Activated CD4-positive, alpha-beta T cell treated with anti-CD3 and anti-CD28 coated beads, Interleukin-2, amount 50 U/mL, for 16 hours (primary cell): ENCODE measurements at regions not wholly inside any gene's neighbourhood (a gene's known extent, or its start where the extent isn't known, plus 50 kb on each side); places are given as distances from the start of the nearest gene placed in this dataset.
"Not testable (repeated sequence)": the region's sequence is repeated elsewhere in the genome, so short reads cannot be mapped to it uniquely, and the experiment has no call there.

Experiments
- DNase-seq: peaks from one replicate; pipeline ENCODE4 v3.0.0-alpha.2; 2020

DNA sequence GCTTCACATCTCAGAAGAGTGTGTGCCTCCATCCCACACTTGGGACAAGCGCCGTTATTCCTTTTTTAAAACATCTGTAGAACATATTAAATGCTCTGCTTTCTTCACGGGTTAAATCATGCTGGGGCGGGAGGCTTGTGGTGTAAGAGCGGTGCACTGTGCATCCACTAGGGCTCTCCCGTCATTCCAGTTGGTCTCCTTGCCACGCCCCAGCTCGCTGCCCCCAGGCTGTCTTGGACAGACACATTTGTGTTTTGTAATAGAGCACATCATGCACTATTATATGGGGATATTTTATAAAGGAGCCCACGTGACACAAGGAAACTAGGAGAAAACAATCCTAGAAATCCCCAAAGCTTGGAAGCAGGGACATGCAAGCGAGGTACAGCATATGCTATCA lies 87.7 kb upstream of the PLGLB2 start:
- DNase-seq = not testable (repeated sequence)

DNA sequence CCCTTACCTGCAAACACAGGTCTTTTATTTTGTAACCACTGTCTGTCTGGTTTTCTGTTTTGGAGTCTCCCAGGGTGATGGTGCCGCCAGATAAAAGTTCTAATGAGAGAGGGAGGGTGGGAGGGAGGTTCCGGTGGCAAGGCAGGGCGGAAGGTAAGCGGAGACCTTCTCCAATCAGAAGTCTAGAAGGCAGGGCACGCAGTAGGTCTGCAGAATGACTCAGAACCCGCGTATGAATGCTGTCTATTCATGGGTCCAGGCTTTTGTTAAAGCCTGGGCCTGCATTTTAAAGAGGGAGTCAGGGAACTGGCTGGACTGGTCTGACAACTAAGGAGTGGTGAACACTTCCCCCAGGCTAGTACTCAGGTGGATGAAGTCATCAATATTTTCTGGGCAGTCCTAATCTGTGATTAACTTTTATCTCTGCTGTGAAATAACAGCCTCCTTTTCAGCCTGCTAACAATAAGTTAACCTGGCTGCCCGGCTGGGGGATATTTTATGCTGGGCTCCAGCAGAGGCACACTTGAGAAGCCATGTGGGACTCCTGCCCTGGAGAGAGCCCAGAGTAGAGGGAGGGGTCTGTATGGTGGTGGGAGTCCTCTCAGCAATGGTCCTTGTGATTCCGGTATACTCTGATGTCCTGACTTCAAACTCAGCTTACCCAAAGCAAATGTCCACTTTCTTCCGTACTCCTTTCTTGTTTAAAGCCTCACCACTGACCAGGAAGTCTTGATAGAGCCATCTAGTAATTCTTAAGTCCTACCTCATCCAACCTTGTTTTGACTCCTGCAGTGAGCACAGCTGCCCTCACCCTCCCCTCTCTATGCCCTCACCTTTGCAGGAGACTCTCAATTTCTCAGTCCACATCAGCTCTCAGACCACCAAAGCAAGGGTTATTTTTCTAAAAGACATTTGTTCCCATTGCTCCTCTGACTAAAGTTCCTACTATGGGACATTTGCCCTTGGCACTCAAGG lies 85.3 kb upstream of the PLGLB2 start:
- not testable (repeated sequence) for DNase-seq

DNA sequence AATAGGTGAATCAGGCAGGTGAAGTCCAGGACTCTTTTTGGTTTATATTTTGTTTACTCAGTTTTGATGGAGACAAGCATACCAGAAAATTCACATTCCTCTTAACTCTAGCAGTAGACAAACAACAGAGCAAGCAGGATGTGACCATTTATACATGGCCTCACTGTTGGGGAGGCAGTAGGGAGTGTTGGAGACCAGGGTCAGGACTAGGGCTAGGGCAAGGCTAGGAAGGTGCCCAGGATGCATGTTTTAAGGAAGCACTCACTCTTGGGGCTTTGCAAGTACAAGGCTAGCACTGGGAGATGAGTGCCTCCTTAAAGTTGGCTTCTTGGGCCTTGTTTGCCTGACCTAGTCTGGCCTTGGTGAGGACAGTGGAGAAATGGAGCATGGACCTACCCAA lies 84.5 kb upstream of the PLGLB2 start:
- DNase-seq = not testable (repeated sequence)

DNA sequence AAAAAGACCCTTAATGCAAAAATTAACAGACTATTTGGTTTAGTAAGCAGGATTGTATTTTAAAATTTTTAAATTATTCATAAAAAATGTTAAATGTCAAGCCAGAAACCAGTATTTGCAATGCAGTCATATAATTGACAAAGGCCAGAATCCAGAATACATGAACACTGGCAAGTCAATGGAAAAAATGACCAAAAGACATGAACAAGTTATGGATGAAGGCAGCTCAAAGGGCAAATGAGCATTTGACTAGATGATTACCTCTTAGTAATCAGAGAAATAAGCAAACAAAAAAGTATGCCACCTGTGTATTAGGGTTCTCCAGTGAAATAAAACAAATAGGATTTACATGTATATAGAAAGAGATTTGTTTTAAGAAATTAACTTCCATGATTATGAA lies 80.9 kb upstream of the PLGLB2 start:
- DNase-seq = not testable (repeated sequence)

DNA sequence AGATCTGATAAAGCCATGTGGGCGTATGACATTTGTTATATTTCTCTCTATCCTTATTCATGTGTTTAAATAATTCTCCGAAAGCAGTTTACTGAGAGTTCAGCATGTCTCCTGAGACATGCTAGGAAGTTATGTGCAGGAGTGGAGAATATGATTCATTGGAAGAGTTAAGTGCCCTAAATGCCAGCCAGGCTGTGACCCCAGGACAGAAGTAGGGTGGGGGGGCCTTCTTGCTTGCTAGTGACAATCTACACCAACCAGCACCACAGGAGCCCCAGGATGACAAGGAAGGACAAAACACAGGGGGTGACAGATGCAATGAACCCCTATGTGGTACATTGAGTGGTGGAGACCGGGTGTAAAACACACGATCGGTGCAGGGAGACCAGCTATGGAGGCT lies 79.5 kb upstream of the PLGLB2 start:
- not testable (repeated sequence) for DNase-seq

DNA sequence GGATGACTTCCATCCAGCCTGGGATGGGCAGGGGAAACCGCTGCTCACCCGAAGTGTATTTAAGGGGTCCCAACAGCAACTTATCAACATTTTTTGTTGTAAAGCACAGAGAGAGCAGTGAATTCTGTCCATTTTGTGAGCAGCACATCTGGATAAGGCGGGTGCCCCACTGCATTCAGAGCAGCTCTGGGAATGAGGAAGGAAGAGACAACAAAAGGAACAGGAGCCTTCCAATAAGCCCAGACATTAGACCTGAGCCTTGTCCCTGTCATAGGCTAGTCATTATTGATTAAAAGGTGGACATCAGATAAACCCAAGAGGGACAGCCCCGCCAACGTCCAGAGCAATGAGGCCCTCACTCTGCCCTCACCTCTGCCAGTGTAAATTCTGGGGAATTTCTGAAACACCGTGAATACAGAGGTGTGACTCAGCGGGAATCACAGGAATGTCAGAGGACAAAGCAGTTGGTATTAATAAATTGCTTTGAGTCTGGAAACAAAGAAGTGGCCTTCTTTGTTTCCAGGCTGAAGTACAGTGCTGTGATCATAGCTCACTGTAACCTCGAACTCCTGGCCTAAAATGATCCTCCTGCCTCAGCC lies 78.2 kb upstream of the PLGLB2 start:
- not testable (repeated sequence) for DNase-seq

DNA sequence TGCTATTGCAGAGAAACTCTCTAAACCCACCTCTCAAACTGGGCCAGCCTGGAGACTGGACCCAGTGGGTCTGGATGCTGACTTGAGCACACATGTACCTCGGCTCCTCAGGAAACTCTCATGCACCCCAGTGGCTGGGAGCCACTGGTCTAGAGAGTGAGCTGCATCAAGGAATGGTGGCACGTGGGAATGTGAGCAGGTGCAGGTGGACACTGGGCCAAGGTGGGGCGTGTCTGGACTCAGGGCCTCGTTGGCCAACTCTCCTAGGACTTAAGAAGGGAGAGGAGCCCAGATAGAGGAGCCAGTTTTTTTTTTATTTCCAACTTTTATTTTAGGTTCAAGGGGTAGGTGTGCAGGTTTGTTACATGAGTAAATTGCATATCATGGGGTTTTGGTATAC lies 75.5 kb upstream of the PLGLB2 start:
- not testable (repeated sequence) for DNase-seq

DNA sequence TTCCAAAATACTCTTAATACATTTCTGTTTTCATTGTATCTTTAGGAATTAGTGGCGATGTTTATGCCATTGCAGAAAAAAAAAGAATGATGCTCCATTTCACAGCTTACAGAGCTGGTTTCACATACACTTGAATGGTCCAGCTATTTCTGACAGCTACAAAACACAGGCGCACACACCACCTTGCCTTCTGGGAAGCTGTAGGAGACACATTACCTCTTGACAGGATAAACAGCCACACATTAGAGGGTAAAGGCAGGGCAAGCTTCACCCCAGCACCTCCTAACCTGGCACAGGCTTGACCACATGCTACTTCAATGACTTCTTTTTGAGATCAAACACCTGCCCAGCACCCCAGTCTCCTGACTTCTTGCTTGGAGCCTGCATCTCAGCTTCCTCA lies 73.2 kb upstream of the PLGLB2 start:
- not testable (repeated sequence) for DNase-seq

DNA sequence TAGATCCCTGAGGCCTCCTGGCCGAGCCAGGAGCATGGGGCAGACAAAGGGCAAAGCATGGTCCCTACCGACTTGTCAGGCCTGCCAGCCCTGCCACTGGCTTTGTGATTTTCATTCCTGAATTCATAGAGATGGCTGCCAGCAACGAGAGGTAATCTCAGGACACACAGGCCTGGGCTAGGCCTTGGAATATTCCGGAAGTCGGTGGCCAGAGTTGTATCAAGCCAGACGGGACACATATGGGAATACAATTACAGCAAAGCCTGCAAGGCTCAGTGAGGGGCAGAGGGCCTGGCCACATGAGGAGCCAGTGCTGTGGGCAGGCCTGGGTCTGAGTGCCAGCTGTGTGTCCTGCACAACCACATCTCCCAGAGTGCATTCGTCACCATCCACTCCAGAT lies 72.4 kb upstream of the PLGLB2 start:
- not testable (repeated sequence) for DNase-seq

DNA sequence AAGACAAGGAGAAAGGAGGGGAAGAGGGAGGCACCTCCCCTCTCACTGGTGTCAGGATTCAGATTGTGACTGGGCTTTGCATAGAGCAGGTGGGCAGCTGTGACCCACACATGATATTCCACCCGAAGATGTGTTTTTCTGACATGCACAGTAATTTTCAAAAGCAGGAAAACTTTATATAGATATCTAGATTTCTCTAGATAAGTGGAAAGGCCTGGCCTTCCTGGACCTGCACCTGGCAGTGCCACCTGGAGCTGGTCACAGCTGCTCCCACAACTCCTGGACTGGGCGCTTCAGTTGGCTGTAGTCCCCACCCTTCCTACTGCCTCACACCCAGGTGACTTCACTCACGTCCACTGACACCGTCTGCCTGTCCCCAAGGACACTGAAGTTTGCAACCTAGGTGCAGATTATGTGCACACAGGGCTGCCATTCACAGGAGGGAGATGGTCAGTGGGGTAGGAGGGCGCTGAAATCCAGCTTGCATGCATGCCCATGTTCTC lies 70.4 kb upstream of the PLGLB2 start:
- not testable (repeated sequence) for DNase-seq

DNA sequence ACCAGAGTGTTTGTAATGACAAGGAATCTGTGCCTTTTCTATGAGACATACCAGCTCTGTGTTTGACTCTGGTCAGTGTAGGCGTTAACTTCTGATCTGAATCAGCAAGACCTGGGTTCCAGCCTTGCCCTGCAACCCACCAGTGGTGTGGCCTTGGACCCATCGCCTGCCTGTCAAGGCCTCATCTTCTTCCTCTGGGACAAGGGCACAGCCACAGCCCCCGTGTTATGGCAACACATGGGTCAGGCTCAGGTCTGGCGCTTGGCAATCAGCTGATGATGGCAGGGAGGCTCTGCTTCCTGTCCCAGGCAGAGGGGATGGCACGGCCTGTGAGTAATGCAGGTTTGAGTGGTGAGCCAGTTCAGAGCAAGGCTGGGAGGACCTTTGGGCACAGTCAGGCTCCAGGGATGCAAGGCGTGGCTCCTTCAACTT lies 69.1 kb upstream of the PLGLB2 start:
- DNase-seq = not testable (repeated sequence)

DNA sequence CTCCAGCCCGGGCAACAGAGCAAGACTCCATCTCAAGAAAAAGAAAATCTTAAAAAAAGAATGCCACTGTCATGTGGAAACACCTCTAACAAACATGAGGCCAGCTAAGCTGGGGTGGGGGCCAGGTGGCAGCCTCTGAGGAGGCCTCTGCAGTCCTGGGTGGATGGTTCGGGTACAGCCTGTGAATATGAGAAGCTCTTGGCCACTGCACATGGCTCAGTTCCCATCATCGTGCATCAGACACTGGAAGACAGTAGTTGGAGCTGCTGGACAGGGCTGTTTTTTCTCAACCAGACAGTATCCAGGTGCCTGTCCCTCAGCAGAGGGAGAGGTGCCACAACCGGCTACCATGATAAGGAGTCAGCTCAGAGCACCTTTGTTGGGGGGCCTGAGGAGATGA lies 67.9 kb upstream of the PLGLB2 start:
- DNase-seq = not testable (repeated sequence)

DNA sequence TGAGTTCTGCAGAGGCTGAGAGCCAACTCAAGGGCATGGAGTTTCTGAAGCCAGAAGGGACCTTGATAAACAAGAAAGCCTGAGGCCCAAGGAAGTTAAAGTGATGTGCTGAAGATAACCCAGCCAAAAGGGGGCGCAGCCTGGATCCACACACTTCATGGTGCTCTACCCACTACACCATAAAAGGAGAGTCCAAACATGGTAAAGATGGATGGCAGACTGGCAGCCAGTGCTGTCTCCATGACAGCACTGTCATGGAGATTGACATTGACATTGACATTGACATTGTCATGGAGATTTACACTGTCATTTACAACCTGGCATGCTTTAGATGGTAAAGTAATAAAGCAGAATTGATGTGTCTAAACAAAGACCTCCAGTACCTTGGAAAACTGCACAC lies 67.2 kb upstream of the PLGLB2 start:
- not testable (repeated sequence) for DNase-seq

DNA sequence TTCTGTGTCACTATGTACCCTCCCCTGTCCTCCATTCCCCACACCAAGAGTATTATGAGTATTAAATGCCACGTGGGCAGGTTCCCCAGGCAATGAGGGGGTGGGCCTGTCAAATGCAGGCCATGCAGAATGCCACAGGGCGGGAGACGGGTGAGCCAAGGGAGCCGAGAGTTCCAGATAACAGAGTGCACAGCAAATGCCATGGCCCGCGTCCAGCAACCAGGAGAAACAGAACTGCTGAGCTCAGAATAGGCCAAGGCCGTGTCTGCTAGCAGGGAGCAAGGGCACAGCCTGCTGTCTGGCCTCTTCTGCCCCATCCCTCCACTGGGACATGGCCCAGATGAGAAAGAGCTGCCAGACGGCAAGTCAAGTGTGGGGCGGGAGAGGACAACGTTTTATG lies 64.4 kb upstream of the PLGLB2 start:
- DNase-seq = not testable (repeated sequence)

DNA sequence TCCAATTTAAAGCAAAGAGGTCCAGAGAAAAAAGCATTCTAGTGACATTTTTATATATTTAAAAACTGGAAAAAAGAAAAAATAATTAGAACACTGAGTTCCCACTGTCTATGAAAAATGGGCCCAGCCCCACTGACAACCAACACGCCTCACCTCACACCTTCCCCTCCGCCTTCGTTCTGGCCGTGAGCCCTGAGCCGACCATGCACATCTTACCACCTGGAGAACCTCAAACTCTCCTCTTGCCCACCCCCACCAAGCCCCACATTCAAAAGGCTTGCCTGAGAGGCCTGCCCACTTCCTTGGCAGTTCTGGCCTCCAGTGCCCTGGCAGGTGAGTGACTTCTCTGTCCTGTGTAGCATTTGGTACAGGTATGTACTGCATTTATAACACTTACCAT lies 63.9 kb upstream of the PLGLB2 start:
- not testable (repeated sequence) for DNase-seq

DNA sequence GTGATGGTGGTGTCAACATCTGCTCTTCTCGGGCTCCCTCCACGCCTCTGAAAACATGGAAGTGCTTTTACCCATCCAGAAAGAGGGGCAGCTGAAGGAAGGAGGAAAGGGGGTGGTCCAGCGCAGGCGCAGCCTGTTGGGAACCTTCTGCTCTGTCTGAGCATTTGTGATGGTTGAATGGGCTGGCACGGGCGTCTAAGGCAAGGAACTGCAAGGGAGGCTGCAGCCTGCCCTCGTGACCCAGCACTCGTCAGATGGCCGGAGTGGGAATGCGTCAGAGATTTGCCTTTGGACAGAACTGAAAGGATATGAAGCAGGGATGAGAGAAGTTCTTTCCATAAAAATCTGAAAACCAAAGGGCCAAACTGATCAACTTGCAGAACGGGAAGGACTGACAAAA lies 62.3 kb upstream of the PLGLB2 start:
- DNase-seq = not testable (repeated sequence)

DNA sequence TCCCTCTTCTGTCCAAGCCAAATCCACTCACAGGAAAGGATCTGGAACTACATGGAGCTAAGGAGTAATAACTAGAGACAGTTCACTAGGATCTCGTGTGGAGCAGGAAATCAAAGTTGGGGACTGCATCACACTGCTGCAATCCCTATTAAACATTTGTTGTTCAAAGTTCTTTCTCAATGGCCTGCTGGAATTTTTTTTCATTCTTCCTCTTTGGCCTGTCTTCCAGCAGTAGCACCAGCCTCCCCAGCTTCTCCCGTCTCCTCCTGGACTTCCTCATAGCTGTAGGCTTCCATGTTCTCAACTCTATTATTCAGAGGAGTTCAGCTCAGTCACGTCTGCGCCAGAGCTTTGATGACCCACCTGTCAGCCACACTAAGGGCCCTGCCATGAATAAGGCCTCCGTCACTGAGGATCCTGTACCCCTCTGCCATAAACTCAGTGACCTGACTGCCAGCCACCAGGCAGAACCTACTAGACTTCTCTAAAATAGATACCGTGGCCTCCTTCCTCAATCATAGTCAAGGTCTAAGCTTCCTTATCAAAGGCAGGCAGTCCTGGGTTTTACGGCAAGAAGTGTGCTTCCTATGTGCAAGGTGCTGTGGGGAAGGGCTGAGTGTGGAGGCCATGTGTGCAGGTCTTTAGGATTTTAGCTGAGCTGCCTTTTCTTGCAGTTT lies 60.9 kb upstream of the PLGLB2 start:
- not testable (repeated sequence) for DNase-seq

DNA sequence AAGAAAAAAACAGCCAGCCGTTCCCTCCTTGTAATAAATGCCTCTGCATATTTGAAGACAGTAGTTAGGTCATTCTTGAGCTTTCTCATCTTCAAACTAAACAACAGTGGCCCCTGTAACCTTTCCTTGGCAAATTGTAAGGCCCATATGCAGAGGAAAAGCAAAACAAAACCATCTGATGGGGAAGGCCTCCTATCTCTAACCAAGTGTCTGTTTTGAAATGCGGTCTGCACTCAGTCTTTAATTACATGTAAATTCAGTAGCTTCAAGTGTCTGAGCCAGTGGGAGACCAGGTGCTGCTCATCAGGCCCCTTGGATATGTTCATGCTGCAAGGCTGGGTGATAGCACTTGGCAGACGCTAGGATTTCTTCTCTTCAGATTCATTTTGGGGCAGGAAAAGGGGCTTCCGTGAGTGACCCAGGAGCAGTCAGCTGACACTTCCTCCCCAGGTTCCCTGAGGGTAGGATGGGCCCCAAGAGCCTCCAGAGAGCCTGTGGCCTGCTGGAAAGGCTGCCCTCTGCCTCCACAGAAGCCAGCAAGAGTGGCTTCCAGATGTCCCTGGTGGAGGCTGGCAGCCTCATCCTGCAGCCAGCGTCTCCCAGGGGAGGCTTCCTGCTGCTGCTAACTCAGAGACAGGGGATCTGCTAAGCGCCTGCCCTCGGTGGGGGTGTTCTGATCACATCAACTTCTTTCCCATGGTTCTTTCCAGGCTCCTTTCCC lies 60.2 kb upstream of the PLGLB2 start:
- DNase-seq = not testable (repeated sequence)

DNA sequence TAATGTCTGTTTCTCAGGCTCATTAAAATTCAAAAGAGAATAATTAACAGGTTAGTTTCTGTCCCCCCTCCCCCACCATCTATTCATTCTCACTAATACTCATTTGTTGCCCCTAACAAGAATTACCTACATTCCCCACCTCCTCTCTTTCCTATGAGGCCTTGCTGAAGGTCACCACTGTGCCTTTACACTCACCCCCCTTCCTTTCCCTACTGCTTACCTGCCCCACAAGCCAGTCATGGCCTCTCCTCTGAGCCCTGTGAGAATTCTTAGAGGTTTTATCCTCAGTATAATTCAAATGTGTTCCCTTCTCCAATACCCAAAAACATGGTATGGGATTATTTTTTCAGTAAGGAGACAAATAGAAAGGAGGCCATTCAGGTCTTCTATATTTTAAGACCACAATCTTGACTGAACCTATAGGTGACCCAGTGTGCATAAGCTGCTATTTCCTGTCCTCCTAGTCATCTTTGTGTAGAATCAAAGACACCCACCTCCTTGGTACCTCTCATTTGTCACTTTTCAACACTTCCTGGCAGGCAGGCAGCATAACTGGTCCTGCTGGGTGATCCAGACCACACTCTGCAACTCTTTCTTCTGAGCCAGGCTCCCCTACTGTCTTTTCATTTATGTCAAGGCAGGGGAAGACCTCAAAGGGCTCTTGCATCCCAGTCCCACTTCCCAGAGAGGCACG lies 55.8 kb upstream of the PLGLB2 start:
- DNase-seq = not testable (repeated sequence)

DNA sequence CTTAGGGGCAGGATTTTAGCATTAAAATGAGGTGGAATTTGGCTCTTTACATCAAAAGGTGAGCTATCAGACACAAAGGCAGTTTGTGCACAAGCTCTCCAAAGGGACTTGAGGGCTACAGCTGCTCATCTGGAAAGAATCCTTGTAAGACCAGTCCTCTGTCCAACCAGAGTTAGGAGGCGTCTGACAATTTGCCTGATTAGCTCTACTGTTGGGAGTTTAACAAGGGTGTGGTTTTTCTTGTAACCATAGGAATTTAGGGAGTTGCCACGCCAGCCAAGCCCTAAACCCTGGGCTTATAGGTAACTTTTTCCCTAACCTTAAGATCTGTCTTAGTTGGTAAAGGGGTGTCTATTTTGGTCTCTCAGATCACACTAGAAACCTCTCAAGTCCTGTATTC lies 55.0 kb upstream of the PLGLB2 start:
- DNase-seq = not testable (repeated sequence)

DNA sequence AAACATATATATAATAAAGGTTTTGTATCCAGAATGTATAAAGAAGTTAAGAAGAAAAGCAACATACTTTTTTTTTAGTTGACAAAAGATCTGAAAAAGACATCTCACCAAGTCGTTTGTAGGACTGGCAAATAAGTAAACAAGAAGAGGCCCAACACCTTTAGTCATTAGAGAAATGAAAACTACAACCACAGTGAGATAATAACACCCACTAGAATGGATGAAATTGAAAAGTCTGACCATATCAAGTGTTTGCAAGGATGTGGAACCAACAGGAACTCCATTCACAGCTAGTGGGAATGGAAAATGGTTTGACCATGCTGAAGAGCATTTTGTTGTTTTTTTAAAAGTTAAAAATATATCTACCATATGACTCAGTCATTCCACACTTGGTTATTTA lies 54.0 kb upstream of the PLGLB2 start:
- DNase-seq = peak; percentile 15
